IMR-90 (cell line): ENCODE measurements at regions not wholly inside any gene's neighbourhood (a gene's known extent, or its start where the extent isn't known, plus 50 kb on each side); places are given as distances from the start of the nearest gene placed in this dataset.

Experiments used
- ATAC-seq: fragments of 200-7000 bp; cut with Tn5 transposase; 2 replicates; pipeline ENCODE4 v1.9.1; 2020; ENCODE audit warnings: low read depth, mild to moderate bottlenecking, moderate library complexity
- BruUV-seq: library from RNA; stranded (reverse); fragments of 400-500 nt; replicated peaks from 2 replicates; lab custom pipeline; 2021; lab: Mats Ljungman, UMichigan
- CTCF ChIA-PET: fragments of 300-600 bp; formaldehyde crosslinking; extraction: SDS; loops from one replicate; lab custom pipeline; 2021; ENCODE audit warnings: antibody characterized with exemption; lab: Yijun Ruan, JAX
- POLR2A ChIA-PET: fragments of 300-600 bp; sonication (Branson Sonifier 250); formaldehyde crosslinking; loops from one replicate; lab custom pipeline; 2022; ENCODE audit warnings: antibody characterized with exemption; ENCODE audit not compliant: unreplicated experiment; lab: Charles Lee
- DNase-seq: peaks from one replicate; pipeline ENCODE4 v3.0.0; 2013
- H2AFZ ChIP-seq: replicated peaks from 2 replicates; pipeline ENCODE3; 2013; ENCODE audit warnings: low read length, mild to moderate bottlenecking; ENCODE audit not compliant: poor library complexity
- H2AK5ac ChIP-seq: 2 replicates; pipeline ENCODE4 v1.6.1; 2013; ENCODE audit warnings: low read depth, low read length, inconsistent platforms
- H2AK9ac ChIP-seq: replicated peaks from 2 replicates; pipeline ENCODE3; 2013; ENCODE audit warnings: mild to moderate bottlenecking, low read depth, low read length, moderate library complexity; ENCODE audit not compliant: poor library complexity
- H2BK120ac ChIP-seq: 2 replicates; pipeline ENCODE4 v1.6.1; 2013; ENCODE audit warnings: low read depth, low read length, inconsistent platforms
- H2BK15ac ChIP-seq: 3 replicates; pipeline ENCODE4 v1.6.1; 2013; ENCODE audit warnings: low read depth, low read length, inconsistent platforms
- H2BK20ac ChIP-seq: 2 replicates; pipeline ENCODE4 v1.6.1; 2013; ENCODE audit warnings: low read depth, mild to moderate bottlenecking, inconsistent platforms, low read length, moderate library complexity
- H2BK5ac ChIP-seq: 2 replicates; pipeline ENCODE4 v1.6.1; 2013; ENCODE audit warnings: mild to moderate bottlenecking, low read depth, low read length, inconsistent platforms; ENCODE audit not compliant: poor library complexity, severe bottlenecking
- H3K14ac ChIP-seq: replicated peaks from 2 replicates; pipeline ENCODE4 v1.6.1; 2013; ENCODE audit warnings: low read depth, low read length, inconsistent platforms
- H3K18ac ChIP-seq: 2 replicates; pipeline ENCODE4 v1.6.1; 2013; ENCODE audit warnings: low read depth, low read length, control low read depth
- H3K23ac ChIP-seq: 2 replicates; pipeline ENCODE4 v1.6.1; 2013; ENCODE audit warnings: low read depth, low read length, inconsistent platforms
- H3K27ac ChIP-seq: 2 replicates; pipeline ENCODE4 v1.5.1; 2013; ENCODE audit warnings: mild to moderate bottlenecking, control low read depth, low read length; ENCODE audit not compliant: insufficient read depth
- H3K27me3 ChIP-seq: 2 replicates; pipeline ENCODE4 v1.6.1; 2013; ENCODE audit warnings: low read length; ENCODE audit not compliant: control insufficient read depth, insufficient read depth
- H3K36me3 ChIP-seq: 2 replicates; pipeline ENCODE4 v1.6.1; 2013; ENCODE audit warnings: low read length, mixed read lengths; ENCODE audit not compliant: control insufficient read depth, insufficient read depth
- H3K4ac ChIP-seq: 2 replicates; pipeline ENCODE4 v1.6.1; 2013; ENCODE audit warnings: low read depth, low read length, inconsistent platforms
- H3K4me1 ChIP-seq: 2 replicates; pipeline ENCODE4 v1.6.1; 2013; ENCODE audit warnings: low read length, mixed read lengths; ENCODE audit not compliant: control insufficient read depth, insufficient read depth
- H3K4me2 ChIP-seq: 2 replicates; pipeline ENCODE4 v1.6.1; 2013; ENCODE audit warnings: low read depth, mild to moderate bottlenecking, control low read depth, low read length, moderate library complexity
- H3K4me3 ChIP-seq: 2 replicates; pipeline ENCODE4 v1.5.1; 2013; ENCODE audit warnings: low read depth, mild to moderate bottlenecking, control low read depth, low read length, moderate library complexity; ENCODE audit not compliant: insufficient read depth
- H3K56ac ChIP-seq: 2 replicates; pipeline ENCODE4 v1.6.1; 2013; ENCODE audit warnings: low read length, inconsistent platforms; ENCODE audit not compliant: insufficient read depth; ENCODE audit errors: extremely low read depth
- H3K79me1 ChIP-seq, 2 experiments: 2 replicates each; pipeline ENCODE4 v1.6.1; 2013; ENCODE audit warnings: low read length in 2 of 2, inconsistent platforms in 1 of 2, low read depth in 1 of 2
- H3K9ac ChIP-seq: 2 replicates; pipeline ENCODE4 v1.6.1; 2013; ENCODE audit warnings: low read depth, low read length, control low read depth
- H3K9me1 ChIP-seq: 2 replicates; pipeline ENCODE4 v1.6.1; 2013; ENCODE audit warnings: low read length, inconsistent platforms; ENCODE audit not compliant: insufficient read depth
- H3K9me3 ChIP-seq: 2 replicates; pipeline ENCODE4 v1.6.1; 2013; ENCODE audit warnings: low read length; ENCODE audit not compliant: control insufficient read depth, insufficient read depth
- H4K20me1 ChIP-seq: 2 replicates; pipeline ENCODE4 v1.6.1; 2013; ENCODE audit warnings: low read length, inconsistent platforms; ENCODE audit not compliant: insufficient read depth
- H4K5ac ChIP-seq: 2 replicates; pipeline ENCODE4 v1.6.1; 2013; ENCODE audit warnings: mild to moderate bottlenecking, low read depth, low read length, control low read depth
- H4K8ac ChIP-seq, 2 experiments: 2 replicates each; pipeline ENCODE4 v1.6.1; 2013; ENCODE audit warnings: low read depth in 2 of 2, low read length in 2 of 2, control low read depth in 1 of 2, inconsistent platforms in 1 of 2
- H4K91ac ChIP-seq: 2 replicates; pipeline ENCODE4 v1.6.1; 2013; ENCODE audit warnings: low read depth, low read length, inconsistent platforms; ENCODE audit not compliant: insufficient read depth
- BHLHE40 ChIP-seq: fragments of 150-350 bp; IDR thresholded peaks from 2 replicates; pipeline ENCODE4 v1.6.1; 2016; ENCODE audit warnings: mild to moderate bottlenecking, low read depth, low read length
- CEBPB ChIP-seq: IDR thresholded peaks from 2 replicates; pipeline ENCODE4 v1.6.1; 2012; ENCODE audit warnings: low read depth, low read length, improper control_type of control experiment
- CHD1 ChIP-seq: IDR thresholded peaks from 2 replicates; pipeline ENCODE4 v1.6.1; 2012; ENCODE audit warnings: low read depth, low read length, improper control_type of control experiment
- FOS ChIP-seq: fragments of 150-350 bp; IDR thresholded peaks from 2 replicates; pipeline ENCODE4 v1.6.1; 2016; ENCODE audit warnings: low read depth, low read length
- MAFK ChIP-seq: IDR thresholded peaks from 2 replicates; pipeline ENCODE4 v1.6.1; 2012; ENCODE audit warnings: low read depth, low read length, improper control_type of control experiment
- MAZ ChIP-seq: IDR thresholded peaks from 2 replicates; pipeline ENCODE4 v1.6.1; 2012; ENCODE audit warnings: low read depth, mild to moderate bottlenecking, low read length, improper control_type of control experiment, moderate library complexity, borderline replicate concordance
- MXI1 ChIP-seq: IDR thresholded peaks from 2 replicates; pipeline ENCODE4 v1.6.1; 2012; ENCODE audit warnings: low read depth, mild to moderate bottlenecking, low read length, moderate library complexity, borderline replicate concordance
- NFE2L2 ChIP-seq: fragments of 150-350 bp; IDR thresholded peaks from 2 replicates; pipeline ENCODE4 v1.6.1; 2016; ENCODE audit warnings: low read depth, mild to moderate bottlenecking, low read length
- POLR2A ChIP-seq: IDR thresholded peaks from 2 replicates; pipeline ENCODE4 v1.6.1; 2012; ENCODE audit warnings: mild to moderate bottlenecking, low read depth, low read length
- RAD21 ChIP-seq: IDR thresholded peaks from 2 replicates; pipeline ENCODE4 v1.6.1; 2012; ENCODE audit warnings: low read length, improper control_type of control experiment
- RCOR1 ChIP-seq: IDR thresholded peaks from 2 replicates; pipeline ENCODE4 v1.6.1; 2012; ENCODE audit warnings: mild to moderate bottlenecking, low read length, improper control_type of control experiment; ENCODE audit not compliant: insufficient replicate concordance
- SMC3 ChIP-seq: fragments of 150-350 bp; IDR thresholded peaks from 2 replicates; pipeline ENCODE4 v1.6.1; 2016; ENCODE audit warnings: low read depth, mild to moderate bottlenecking, antibody characterized with exemption, low read length, moderate library complexity
- WGBS, 2 experiments: methylation state at CpG; one replicate each; pipeline versions ENCODE4 v1.1.5 to v1.1.7; 2013; ENCODE audit warnings: missing lambda C conversion rate in 2 of 2; ENCODE audit not compliant: insufficient read length in 1 of 2; ENCODE audit errors: extremely low coverage in 2 of 2; 5-methylcytosine and 5-hydroxymethylcytosine counted together
- dilution Hi-C: fragments of 300-500 bp; cut with HindIII; formaldehyde crosslinking; loops from one replicate; pipeline ENCODE4 v1.14.3; 2018; ENCODE audit warnings: low sequenced_read_pairs; ENCODE audit not compliant: unreplicated experiment
- in situ Hi-C: fragments of 300-500 bp; cut with MboI; formaldehyde crosslinking; loops from 3 replicates; pipeline ENCODE4 v1.14.3; 2019; ENCODE audit warnings: low sequenced_read_pairs, inconsistent platforms, mixed read lengths
- intact Hi-C: fragments of 100-400 bp; cut with micrococcal nuclease; formaldehyde crosslinking; loops from 2 replicates; pipeline ENCODE4 v1.10.0; 2022
- TF ChIP-seq, protein P1 (sequence below): conservative IDR thresholded peaks from 2 replicates; pipeline ENCODE4 v1.5.1; 2012; ENCODE audit warnings: mild to moderate bottlenecking, low read depth, low read length, improper control_type of control experiment
- TF ChIP-seq, protein P2 (sequence below): fragments of 150-350 bp; IDR thresholded peaks from 2 replicates; pipeline ENCODE4 v1.6.1; 2017; ENCODE audit warnings: mild to moderate bottlenecking, antibody characterized with exemption, low read length, low read depth

DNA sequence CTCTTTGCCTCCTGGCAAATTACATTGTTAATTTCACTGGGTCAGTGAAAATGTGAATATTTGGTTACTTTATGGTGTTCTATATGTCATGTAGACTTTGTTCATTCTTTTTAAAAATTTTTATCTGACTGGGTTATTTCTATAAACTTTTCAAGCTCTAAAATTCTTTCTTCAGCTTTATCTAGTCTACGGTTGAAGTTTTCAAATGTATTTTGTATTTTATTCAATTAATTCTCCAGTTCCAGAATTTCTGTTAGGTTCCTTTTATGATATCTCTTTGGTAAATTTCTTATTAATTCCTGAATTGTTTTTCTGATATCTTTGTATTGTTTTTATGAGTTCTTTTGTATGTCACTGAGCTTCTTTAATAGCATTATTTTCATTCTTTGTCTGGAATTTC, 228.1 kb downstream of the LPIN1 start:
- no peak overlapping the region for H2AK5ac ChIP-seq
- intact Hi-C loops (no loop called here), dilution Hi-C loops (no loop called here), in situ Hi-C loops (no loop called here)
- H2BK20ac ChIP-seq: no peak overlapping the region
- H3K4me3 ChIP-seq: no peak overlapping the region
- H2BK120ac ChIP-seq: no peak overlapping the region
- POLR2A ChIA-PET: interaction anchor here (0.7 kb wide), 1 partner anchor 196 kb away, joined by 3 read pairs; no protein-coding TSS in a partner anchor
- no peak for ATAC-seq
- no peak overlapping the region for H4K5ac ChIP-seq
- DNase-seq: no peak
- no peak overlapping the region for H2AFZ ChIP-seq
- H4K20me1 ChIP-seq: no peaks in the 10 kb centered on the region
- no peak for TF ChIP-seq MAFK
- no peak for TF ChIP-seq MAZ
- TF ChIP-seq BHLHE40: no peak
- no peak for TF ChIP-seq FOS
- no peak for TF ChIP-seq CEBPB
- no peak for TF ChIP-seq CHD1
- TF ChIP-seq, protein P1, sequence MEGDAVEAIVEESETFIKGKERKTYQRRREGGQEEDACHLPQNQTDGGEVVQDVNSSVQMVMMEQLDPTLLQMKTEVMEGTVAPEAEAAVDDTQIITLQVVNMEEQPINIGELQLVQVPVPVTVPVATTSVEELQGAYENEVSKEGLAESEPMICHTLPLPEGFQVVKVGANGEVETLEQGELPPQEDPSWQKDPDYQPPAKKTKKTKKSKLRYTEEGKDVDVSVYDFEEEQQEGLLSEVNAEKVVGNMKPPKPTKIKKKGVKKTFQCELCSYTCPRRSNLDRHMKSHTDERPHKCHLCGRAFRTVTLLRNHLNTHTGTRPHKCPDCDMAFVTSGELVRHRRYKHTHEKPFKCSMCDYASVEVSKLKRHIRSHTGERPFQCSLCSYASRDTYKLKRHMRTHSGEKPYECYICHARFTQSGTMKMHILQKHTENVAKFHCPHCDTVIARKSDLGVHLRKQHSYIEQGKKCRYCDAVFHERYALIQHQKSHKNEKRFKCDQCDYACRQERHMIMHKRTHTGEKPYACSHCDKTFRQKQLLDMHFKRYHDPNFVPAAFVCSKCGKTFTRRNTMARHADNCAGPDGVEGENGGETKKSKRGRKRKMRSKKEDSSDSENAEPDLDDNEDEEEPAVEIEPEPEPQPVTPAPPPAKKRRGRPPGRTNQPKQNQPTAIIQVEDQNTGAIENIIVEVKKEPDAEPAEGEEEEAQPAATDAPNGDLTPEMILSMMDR: no peak
- TF ChIP-seq NFE2L2: no peak
- TF ChIP-seq MXI1: no peak
- TF ChIP-seq, protein P2, sequence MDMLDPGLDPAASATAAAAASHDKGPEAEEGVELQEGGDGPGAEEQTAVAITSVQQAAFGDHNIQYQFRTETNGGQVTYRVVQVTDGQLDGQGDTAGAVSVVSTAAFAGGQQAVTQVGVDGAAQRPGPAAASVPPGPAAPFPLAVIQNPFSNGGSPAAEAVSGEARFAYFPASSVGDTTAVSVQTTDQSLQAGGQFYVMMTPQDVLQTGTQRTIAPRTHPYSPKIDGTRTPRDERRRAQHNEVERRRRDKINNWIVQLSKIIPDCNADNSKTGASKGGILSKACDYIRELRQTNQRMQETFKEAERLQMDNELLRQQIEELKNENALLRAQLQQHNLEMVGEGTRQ: no peak
- no peak for TF ChIP-seq RCOR1
- TF ChIP-seq SMC3: no peak
- no peak for TF ChIP-seq POLR2A
- TF ChIP-seq RAD21: no peak
- H4K91ac ChIP-seq: no peak overlapping the region
- no peaks in the 10 kb centered on the region for H3K4me1 ChIP-seq
- H4K8ac ChIP-seq: no peak overlapping the region
- no peaks in the 10 kb centered on the region for H3K36me3 ChIP-seq
- no peak overlapping the region for H2BK5ac ChIP-seq
- H3K27me3 ChIP-seq: peaks cover 1% of the 10 kb centered on the region; the same call in 1 of the 2 replicates
- no peak overlapping the region for H2BK15ac ChIP-seq
- peaks cover 13% of the 10 kb centered on the region for H3K9me3 ChIP-seq
- H3K18ac ChIP-seq: no peak overlapping the region
- H3K27ac ChIP-seq: no peak overlapping the region
- no peak overlapping the region for H2AK9ac ChIP-seq
- H3K9me1 ChIP-seq: no peaks in the 10 kb centered on the region
- no peak overlapping the region for H3K4ac ChIP-seq
- no peak overlapping the region for H3K9ac ChIP-seq
- CTCF ChIA-PET: interaction anchor here (0.5 kb wide), 1 partner anchor 197 kb away, joined by 7 read pairs; no protein-coding TSS in a partner anchor
- H3K4me2 ChIP-seq: no peak overlapping the region
- no peak overlapping the region for H3K23ac ChIP-seq
- no peaks in the 10 kb centered on the region for H3K79me1 ChIP-seq
- no peak overlapping the region for H3K56ac ChIP-seq
- no TSS peak for BruUV-seq
- WGBS, 2 experiments: no CpG with 5 or more reads among the region's 1 CpG
- H3K14ac ChIP-seq: no peak overlapping the region
